GM18502 (cell line): ENCODE measurements at regions not wholly inside any gene's neighbourhood (a gene's known extent, or its start where the extent isn't known, plus 50 kb on each side); places are given as distances from the start of the nearest gene placed in this dataset.

Source experiments
- ATAC-seq: cut with Tn5 transposase; IDR thresholded peaks from one replicate; pipeline ENCODE4 v1.9.1; 2021; ENCODE audit warnings: mild to moderate bottlenecking; ENCODE audit not compliant: unreplicated experiment, poor library complexity

- ATAC-seq = no peak
Measured at GRCh38 chr15:55031727-55032126, 165.0 kb downstream of the RSL24D1 start.

GRCh38 chr15:55026381-55026780 is 170.4 kb downstream of the RSL24D1 start:
- ATAC-seq = no peak

- ATAC-seq = no peak
Measured at GRCh38 chr15:55017635-55018034, 179.1 kb downstream of the RSL24D1 start.

- ATAC-seq = no peak
Measured at GRCh38 chr15:55016225-55016624, 180.5 kb downstream of the RSL24D1 start.

- ATAC-seq = no peak
Measured at GRCh38 chr15:55015093-55015445, 181.7 kb downstream of the RSL24D1 start.

- no peak for ATAC-seq
Measured at GRCh38 chr15:55014391-55015092, 182.2 kb downstream of the RSL24D1 start.

GRCh38 chr15:55008421-55008820 is 188.3 kb downstream of the RSL24D1 start:
- ATAC-seq = no peak

GRCh38 chr15:55007561-55007960 is 189.2 kb downstream of the RSL24D1 start:
- no peak for ATAC-seq

GRCh38 chr15:55005679-55006078 is 191.1 kb downstream of the RSL24D1 start:
- ATAC-seq = no peak

- ATAC-seq = no peak
Measured at GRCh38 chr15:55003965-55004873, 192.5 kb downstream of the RSL24D1 start.

- ATAC-seq = no peak
Measured at GRCh38 chr15:54998661-54999060, 198.1 kb downstream of the RSL24D1 start.

- no peak for ATAC-seq
Measured at GRCh38 chr15:54990793-54991192, 205.9 kb downstream of the RSL24D1 start.

- ATAC-seq = no peak
Measured at GRCh38 chr15:54987881-54988280, 208.9 kb downstream of the RSL24D1 start.

- no peak for ATAC-seq
Measured at GRCh38 chr15:54979964-54980363, 216.8 kb downstream of the RSL24D1 start.

- no peak for ATAC-seq
Measured at GRCh38 chr15:54962637-54963036, 234.1 kb downstream of the RSL24D1 start.

- no peak for ATAC-seq
Measured at GRCh38 chr15:54960266-54960665, 236.5 kb downstream of the RSL24D1 start.

GRCh38 chr15:54941417-54941816 is 255.3 kb downstream of the RSL24D1 start:
- ATAC-seq = no peak

GRCh38 chr15:54917312-54917711 is 279.4 kb downstream of the RSL24D1 start:
- ATAC-seq = no peak

GRCh38 chr15:54915380-54915779 is 281.4 kb downstream of the RSL24D1 start:
- ATAC-seq = no peak

- no peak for ATAC-seq
Measured at GRCh38 chr15:54884312-54884711, 312.4 kb downstream of the RSL24D1 start.

GRCh38 chr15:54859982-54860381 is 336.8 kb downstream of the RSL24D1 start:
- no peak for ATAC-seq

GRCh38 chr15:54854667-54855066 is 342.1 kb downstream of the RSL24D1 start:
- no peak for ATAC-seq
